GM19467 (cell line): ENCODE measurements at regions not wholly inside any gene's neighbourhood (a gene's known extent, or its start where the extent isn't known, plus 50 kb on each side); places are given as distances from the start of the nearest gene placed in this dataset.
"Not testable (repeated sequence)": the region's sequence is repeated elsewhere in the genome, so short reads cannot be mapped to it uniquely, and the experiment has no call there.

Experiments used
- ATAC-seq: cut with Tn5 transposase; IDR thresholded peaks from one replicate; pipeline ENCODE4 v1.9.1; 2021; ENCODE audit warnings: mild to moderate bottlenecking, moderate library complexity; ENCODE audit not compliant: unreplicated experiment

- no peak for ATAC-seq
These were observed 180.7 kb upstream of the IL15 start for GRCh38 chr4:141455651-141456050.

- no peak for ATAC-seq
These were observed 178.7 kb upstream of the IL15 start for GRCh38 chr4:141457653-141458052.

DNA sequence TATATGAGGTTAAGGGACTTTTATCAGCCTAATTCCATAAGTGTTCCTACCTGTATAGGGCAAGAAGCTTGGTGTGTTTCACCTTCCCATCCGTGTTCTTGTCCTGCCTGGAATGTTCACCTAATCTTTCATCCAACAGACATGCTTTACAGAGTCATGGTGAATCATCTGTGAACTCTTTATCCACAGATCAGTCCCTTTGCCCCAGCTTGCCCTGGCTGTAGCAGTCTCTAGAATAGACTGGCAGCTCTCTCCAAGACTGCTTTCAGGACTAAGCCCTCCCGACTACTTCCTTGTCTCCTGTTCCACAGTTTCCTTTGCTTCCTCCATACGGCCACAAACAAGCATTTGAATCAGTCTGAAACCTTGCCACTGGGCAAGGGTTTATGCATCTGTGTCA lies 177.9 kb upstream of the IL15 start:
- no peak for ATAC-seq

DNA sequence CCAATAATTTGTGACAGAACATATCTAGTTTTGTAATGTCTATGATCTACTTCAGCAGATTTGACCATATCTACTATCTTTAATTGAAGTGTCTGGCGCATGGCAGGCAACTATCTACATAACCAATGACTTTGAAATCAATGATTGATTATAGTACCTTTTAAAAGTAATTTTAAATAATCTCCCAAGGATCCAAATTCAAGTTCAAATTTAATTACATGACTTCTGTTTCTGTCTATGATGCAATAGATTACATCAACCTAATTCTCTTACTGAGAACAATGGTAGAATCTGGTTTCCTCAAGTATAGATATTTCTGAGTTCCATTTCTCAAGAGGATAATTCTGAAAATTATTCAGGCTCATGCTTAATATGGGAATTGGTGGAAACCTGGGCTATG lies 177.4 kb upstream of the IL15 start:
- no peak for ATAC-seq

GRCh38 chr4:141462361-141462760 lies 174.0 kb upstream of the IL15 start:
- ATAC-seq: no peak

DNA sequence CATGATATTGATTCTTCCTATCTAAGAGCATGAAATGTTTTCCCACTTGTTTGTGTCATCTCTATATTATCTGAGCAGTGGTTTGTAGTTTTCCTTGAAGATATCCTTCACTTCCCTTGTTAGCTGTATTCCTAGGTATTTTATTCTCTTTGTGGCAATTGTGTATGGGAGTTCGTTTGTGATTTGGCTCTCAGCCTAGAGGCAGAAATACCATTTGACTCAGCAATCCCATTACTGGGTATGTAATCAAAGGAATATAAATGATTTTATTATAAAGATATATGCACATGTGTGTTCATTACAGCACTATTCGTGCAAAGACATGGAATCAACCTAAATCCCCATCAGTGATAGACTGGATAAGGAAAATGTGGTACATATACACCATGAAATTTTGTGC lies 172.7 kb upstream of the IL15 start:
- ATAC-seq: no peak

DNA sequence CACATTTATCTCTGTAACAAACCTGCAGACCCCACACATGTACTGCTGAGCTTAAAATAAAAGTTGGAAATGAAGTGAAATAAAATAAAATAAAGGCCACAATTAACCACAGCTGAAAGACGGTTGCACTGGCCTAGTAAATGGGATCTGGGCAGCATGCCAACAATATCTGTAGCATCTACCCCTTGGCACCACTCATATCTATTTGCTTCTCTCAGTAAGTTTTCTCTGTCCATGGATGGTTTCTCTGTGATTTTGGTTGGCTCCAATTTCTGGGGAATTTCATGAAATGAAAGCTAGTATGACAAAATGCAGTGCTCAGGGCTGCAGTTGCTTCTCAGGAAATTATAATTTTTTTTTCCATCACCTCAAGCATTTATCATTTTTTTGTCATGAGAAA lies 172.0 kb upstream of the IL15 start:
- no peak for ATAC-seq

DNA sequence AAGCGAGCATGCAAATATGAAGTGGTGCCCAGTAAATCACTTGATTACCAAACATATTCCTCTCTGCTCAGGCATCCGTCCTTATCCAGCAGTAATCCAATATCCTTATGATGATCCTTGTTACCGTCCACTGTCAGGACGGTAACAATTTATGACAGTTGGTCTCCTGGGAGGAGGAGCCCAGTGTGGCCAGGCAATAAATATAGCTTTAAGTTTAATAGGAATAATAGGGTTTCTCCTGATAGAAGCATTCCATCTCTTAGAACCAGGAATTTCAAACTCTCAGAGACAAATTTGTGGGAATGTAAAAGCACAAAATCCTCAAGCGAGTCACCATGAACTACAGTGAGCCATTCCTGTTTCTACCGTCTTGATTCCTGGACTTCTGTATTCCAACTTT lies 171.2 kb upstream of the IL15 start:
- ATAC-seq: no peak

DNA sequence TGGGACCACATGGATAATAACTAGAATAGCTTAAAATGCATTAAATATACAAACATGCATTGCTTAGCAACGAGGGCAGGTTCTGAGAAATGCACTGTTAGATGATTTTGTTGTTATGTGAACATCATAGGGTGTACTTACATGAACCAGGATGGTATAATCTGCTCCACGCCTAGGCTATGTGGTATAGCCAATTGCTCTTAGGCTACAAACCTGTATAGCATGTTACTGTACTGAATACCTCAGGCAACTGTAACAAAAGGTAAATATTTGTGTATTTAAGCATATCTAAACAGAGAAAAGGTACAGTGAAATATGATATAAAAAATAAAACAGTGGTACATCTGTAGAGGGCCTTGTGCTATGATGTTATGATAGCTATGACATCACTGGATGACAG lies 169.2 kb upstream of the IL15 start:
- ATAC-seq: no peak

DNA sequence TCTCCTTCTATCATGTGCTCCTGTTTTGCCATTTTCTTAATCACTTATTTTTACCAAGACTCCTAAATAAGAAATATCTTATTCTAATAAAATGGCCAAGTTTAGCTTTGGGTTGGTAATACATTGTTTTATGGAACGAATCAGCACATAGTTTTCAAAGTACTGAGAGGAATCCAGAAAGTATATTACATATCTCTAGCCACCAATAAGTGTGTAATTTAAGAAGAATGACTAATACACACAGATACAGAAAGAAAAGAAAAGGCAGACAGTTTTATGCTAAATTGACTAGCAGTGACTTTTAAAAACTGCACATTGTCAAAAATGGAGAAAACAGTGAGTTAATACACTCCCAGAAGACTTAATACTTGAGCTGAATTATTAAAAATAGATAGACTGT lies 167.0 kb upstream of the IL15 start:
- ATAC-seq: no peak

DNA sequence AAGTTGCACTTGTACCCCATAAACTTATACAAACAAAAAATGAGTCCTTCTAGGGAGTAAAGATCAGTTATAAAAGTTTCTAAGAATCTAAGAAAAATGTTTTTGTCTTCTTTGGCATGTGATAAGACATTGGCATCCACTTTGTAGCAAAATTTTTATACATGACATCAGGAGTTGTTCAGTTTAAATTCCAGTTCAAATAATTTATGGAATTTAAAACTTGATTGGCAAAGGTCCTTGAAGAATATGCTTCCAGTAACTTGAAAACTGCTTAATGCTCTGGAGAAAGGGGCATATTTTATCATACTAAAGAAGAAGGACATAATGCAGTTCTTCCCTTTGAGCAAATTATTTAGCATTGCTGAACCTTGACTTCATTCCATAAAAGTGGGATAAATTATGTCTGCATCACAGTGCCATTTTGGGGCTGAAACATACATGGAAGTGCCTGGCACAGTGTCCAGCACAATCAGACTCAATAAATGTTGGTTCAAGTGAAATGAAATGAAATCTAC lies 163.3 kb upstream of the IL15 start:
- no peak for ATAC-seq

DNA sequence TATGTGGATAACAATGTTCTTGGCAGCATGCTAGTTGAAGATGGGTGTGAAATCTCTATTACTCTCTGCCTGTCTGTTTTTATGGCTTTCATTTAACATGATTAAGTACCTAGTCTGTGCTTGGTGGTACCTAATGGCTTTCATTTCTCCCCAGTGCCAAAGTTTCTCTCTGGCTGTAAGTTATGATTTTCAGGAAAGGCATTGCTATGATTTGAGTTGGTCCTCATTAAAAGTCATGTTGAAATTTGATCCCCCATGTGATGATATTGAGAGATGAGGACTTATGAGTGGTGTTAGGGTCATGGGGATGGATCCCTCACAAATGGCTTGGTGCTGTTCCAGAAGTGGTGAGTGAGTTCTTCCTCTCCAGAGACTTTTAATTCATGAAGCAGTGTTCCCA lies 162.4 kb upstream of the IL15 start:
- ATAC-seq: no peak

DNA sequence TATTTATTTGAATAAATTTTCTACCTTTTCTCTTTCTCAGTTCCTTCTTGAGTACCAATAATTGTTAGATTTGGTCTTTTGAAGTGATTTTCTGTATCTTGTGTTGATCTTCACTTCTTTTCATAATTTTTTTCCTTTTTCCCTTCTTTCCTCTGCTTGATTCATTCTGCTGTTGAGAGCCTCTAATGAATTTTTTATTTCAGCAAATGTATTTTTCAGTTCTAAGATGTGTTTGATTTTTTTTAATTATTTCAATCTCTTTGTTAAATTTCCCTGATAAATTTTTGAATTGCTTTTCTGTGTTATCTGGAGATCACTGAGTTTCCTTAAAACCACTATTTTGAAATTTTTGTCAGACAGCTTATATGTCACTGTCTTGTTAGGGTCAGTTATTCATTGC lies 155.4 kb upstream of the IL15 start:
- no peak for ATAC-seq

- ATAC-seq: not testable (repeated sequence)
These were observed 152.1 kb upstream of the IL15 start for GRCh38 chr4:141484298-141484697.

DNA sequence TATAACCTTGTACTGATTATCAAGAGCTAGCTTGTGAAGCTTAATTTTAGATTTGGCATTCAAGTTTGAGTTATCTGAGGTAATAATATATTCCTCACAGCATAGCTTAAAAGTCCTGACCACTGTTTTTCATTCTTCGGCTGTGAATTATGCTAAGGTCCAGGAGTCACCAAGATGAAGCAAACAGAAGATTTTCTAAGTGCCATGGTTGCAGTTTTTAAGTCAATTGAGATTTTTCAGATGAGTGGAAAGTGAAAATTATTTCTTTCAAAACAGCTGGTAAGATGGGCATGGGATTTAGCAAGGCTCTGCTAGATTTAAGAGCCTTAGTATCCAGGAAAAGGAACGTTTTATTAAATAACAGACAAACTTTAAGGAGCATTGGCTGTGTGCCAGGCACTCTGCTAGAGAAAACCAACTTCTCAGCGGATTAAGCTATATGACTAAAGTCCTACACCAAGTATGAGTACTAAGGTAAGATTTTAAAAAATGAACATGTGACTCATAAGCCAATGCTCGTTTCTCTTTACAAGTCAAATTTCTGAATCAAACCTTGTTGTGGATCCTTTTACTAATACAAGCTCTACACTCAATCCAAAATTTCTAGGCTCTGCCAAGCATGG lies 149.9 kb upstream of the IL15 start:
- no peak for ATAC-seq

- peak; percentile 85 for ATAC-seq
These were observed 138.8 kb upstream of the IL15 start for GRCh38 chr4:141497627-141498026.

- no peak for ATAC-seq
These were observed 137.0 kb upstream of the IL15 start for GRCh38 chr4:141499261-141499853.

GRCh38 chr4:141501395-141501794 lies 135.0 kb upstream of the IL15 start:
- no peak for ATAC-seq

DNA sequence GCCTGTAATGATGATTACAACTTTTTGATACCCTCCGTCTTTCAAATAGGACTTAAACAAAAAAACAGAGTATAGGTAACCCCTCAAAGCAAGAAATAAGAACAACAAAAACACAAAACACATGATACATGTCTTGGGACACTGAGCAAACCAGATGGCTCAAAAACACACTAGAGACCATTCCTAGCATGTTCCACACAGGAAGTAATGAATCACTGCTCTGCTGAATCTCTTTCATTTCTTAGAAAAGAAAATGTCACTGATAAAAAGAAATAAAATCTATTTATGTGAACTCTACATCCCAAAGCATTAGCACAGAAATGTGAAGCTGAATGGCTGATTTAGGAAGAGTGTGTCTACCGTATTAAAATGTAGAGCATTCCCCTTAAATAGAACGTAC lies 134.5 kb upstream of the IL15 start:
- ATAC-seq: no peak

DNA sequence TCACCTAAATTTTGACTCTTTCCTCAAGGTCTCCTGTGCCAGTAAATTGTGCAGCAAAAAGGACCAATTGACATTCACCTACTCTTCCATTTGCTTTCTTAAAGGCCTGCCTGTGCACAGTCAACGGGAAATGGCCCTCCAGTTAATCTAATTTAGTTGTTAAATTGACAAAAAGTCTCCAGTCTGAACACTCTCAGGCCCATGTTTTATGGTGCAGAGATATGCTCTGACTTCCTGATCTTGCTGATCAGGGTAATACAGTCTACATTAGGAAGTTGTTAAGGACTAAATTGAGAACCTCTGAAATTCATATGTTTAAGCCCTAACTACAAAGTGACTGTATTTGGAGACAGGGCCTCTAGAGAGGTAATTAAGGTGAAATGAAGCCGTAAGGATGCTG lies 133.6 kb upstream of the IL15 start:
- no peak for ATAC-seq

GRCh38 chr4:141503260-141503659 lies 133.1 kb upstream of the IL15 start:
- ATAC-seq: no peak

DNA sequence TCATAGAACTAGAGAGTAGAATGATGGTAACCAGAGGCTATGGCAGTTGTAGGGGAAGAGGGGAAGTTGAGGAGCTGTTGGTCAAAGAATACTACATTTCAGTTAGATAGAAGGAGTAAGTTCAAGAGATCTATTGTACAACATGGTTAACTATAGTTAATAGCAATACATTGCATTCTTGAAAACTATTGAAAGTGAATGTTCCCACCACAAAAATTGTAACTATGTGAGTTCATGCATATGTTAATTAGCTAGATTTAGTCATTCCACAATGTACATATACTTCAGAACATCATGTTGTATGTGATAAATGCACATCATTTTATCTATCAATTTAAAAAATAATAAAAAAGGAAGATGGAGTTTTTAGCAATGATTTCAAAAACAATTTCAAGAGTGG lies 125.3 kb upstream of the IL15 start:
- ATAC-seq: no peak

DNA sequence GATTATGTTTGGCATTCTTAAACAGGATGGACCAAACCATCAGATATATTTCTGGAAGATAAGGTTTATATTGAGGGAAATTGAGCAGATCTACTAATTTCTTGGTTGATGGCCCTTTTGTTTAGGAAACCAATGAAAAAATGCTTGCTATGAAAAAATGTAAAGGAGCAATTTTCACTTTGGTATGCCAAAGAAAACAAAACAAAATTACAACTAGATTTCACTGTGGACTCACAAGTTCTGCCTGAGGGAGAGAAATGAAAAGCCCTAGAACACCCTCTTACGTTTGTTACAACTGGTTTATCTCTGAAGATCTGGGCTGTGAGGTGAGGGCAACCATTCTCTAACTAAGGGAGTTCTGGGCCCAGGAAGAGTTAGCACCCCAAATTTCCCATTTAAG lies 122.5 kb upstream of the IL15 start:
- ATAC-seq: no peak
